Peyer's patch (tissue), 4 donors: ENCODE measurements at regions not wholly inside any gene's neighbourhood (a gene's known extent, or its start where the extent isn't known, plus 50 kb on each side); places are given as distances from the start of the nearest gene placed in this dataset.

Experiments used
- CTCF ChIP-seq, 6 experiments: fragments of 450-650 bp in 4 of 6; fragments of 200-600 bp in 2 of 6; sonication (generic) in 1 of 6; IDR thresholded peaks; one replicate each; pipeline ENCODE4 v1.5.1; 2017 to 2019; ENCODE audit warnings: antibody characterized with exemption in 6 of 6, mild to moderate bottlenecking in 3 of 6, moderate library complexity in 1 of 6
- POLR2A ChIP-seq, 2 donors: fragments of 450-650 bp; IDR thresholded peaks; one replicate each; pipeline ENCODE4 v1.5.1; 2017; ENCODE audit warnings: antibody characterized with exemption in 2 of 2, mild to moderate bottlenecking in 2 of 2, moderate library complexity in 2 of 2

GRCh38 chr10:120765226-120765803 is 85.8 kb upstream of the WDR11 start:
- TF ChIP-seq CTCF (IDR thresholded peaks at IDR 0.05): no peak
- TF ChIP-seq POLR2A (IDR thresholded peaks at IDR 0.05): no peak
